PC-9 (cell line): ENCODE measurements at regions not wholly inside any gene's neighbourhood (a gene's known extent, or its start where the extent isn't known, plus 50 kb on each side); places are given as distances from the start of the nearest gene placed in this dataset.

Experiments
- CTCF ChIP-seq: fragments of 200-600 bp; sonication (generic); conservative IDR thresholded peaks from 2 replicates; pipeline ENCODE4 v1.6.1; 2017; ENCODE audit warnings: mixed run types, antibody characterized with exemption, mild to moderate bottlenecking, moderate library complexity
- EZH2 ChIP-seq: fragments of 200-600 bp; sonication (generic); IDR thresholded peaks from 2 replicates; pipeline ENCODE4 v1.8.0; 2017; ENCODE audit warnings: antibody characterized with exemption, low read depth

GRCh38 chr2:236512267-236512666 is 57.4 kb upstream of the ACKR3 start:
- TF ChIP-seq CTCF (no peak), EZH2 (no peak)
